ENCODE measurements at regions not wholly inside any gene's neighbourhood (a gene's known extent, or its start where the extent isn't known, plus 50 kb on each side); places are given as distances from the start of the nearest gene placed in this dataset.
A peak's percentile ranks its signal among the peaks of the same experiment; 100 is the strongest.

DNA sequence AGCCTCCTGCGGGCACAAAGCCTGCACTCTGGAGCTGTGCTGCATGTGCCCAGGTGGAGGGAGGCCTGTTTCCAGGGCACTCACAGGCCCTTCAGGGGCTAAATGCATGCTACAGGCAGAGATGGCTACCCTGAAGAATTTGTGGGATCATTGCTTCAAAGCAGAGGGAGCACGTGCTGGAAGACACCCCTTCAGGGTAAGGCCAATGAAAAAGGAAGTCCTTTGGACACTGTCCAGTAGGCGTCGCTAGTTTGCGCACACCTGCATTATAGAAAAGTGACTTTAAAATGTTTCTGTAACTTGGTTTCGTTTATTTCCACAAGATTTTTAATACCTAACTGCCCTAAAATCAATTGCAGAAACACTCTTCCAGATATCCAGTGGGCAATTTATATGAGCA, 325.3 kb downstream of the ZNF516 start:
- no peak for TF ChIP-seq EGR1 (IDR thresholded peaks at IDR 0.05)
- TF ChIP-seq TCF12 (IDR thresholded peaks at IDR 0.05; ENCODE audit: low read depth), result no peak
- TF ChIP-seq, protein P1, sequence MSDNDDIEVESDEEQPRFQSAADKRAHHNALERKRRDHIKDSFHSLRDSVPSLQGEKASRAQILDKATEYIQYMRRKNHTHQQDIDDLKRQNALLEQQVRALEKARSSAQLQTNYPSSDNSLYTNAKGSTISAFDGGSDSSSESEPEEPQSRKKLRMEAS (IDR thresholded peaks at IDR 0.05), result peak; percentile 53; the same call in 1 of the 2 replicates
- no peak for TF ChIP-seq NFIC (IDR thresholded peaks at IDR 0.05)
- no peak for TF ChIP-seq CREB1 (IDR thresholded peaks at IDR 0.05; ENCODE audit: low read depth)
- no peak for TF ChIP-seq CEBPB (IDR thresholded peaks at IDR 0.05)
- TF ChIP-seq YY1 (IDR thresholded peaks at IDR 0.05; ENCODE audit: low read depth), result no peak

DNA sequence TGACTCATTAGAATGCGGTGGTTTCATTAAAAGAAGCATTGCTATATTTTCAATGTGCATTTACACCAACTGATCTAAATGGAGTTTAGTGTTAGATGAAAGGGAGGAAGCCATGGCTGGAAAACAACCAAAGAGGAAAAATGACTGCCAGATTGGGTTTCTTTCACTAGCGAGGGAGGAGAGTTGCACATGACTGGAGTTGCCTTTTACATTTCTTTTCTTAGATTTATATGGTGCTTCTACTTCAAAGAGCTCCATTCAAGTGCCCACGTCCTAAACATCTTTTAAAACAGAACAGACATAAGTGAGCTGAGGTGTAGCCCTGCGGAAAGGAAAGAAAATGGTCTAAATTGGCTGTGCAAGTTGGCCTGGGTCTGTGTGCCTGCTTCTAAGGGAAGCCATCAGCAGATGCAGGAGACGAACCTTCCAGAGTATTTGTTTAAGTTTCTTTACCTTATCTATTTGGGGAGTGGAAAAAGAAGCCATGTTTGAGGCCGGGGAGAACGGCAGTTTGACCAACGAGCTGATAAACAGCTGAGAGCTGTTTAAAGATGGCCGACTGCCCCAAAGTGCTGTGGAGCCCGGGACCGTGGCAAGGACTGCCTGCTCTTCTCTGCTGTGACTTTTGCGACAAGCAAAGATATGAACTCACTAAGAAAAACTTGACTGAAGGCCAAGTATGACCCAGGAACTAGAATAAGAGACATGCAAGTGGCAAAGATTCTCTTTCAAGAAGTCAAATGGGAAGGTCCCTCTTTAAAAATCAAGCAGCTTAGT, 327.0 kb downstream of the ZNF516 start:
- no peak for TF ChIP-seq TEAD4 (IDR thresholded peaks at IDR 0.05)
- TF ChIP-seq CEBPB (IDR thresholded peaks at IDR 0.05), result no peak
- no peak for TF ChIP-seq FOXM1 (IDR thresholded peaks at IDR 0.05; ENCODE audit: borderline replicate concordance, low read depth)
- TF ChIP-seq, protein P2, sequence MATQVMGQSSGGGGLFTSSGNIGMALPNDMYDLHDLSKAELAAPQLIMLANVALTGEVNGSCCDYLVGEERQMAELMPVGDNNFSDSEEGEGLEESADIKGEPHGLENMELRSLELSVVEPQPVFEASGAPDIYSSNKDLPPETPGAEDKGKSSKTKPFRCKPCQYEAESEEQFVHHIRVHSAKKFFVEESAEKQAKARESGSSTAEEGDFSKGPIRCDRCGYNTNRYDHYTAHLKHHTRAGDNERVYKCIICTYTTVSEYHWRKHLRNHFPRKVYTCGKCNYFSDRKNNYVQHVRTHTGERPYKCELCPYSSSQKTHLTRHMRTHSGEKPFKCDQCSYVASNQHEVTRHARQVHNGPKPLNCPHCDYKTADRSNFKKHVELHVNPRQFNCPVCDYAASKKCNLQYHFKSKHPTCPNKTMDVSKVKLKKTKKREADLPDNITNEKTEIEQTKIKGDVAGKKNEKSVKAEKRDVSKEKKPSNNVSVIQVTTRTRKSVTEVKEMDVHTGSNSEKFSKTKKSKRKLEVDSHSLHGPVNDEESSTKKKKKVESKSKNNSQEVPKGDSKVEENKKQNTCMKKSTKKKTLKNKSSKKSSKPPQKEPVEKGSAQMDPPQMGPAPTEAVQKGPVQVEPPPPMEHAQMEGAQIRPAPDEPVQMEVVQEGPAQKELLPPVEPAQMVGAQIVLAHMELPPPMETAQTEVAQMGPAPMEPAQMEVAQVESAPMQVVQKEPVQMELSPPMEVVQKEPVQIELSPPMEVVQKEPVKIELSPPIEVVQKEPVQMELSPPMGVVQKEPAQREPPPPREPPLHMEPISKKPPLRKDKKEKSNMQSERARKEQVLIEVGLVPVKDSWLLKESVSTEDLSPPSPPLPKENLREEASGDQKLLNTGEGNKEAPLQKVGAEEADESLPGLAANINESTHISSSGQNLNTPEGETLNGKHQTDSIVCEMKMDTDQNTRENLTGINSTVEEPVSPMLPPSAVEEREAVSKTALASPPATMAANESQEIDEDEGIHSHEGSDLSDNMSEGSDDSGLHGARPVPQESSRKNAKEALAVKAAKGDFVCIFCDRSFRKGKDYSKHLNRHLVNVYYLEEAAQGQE (IDR thresholded peaks at IDR 0.05; ENCODE audit: low read depth), result no peak
- TF ChIP-seq CREB1 (IDR thresholded peaks at IDR 0.05; ENCODE audit: low read depth), result no peak
- TF ChIP-seq YY1 (IDR thresholded peaks at IDR 0.05; ENCODE audit: low read depth), result no peak
- TF ChIP-seq, protein P3, sequence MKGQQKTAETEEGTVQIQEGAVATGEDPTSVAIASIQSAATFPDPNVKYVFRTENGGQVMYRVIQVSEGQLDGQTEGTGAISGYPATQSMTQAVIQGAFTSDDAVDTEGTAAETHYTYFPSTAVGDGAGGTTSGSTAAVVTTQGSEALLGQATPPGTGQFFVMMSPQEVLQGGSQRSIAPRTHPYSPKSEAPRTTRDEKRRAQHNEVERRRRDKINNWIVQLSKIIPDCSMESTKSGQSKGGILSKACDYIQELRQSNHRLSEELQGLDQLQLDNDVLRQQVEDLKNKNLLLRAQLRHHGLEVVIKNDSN (IDR thresholded peaks at IDR 0.05), result no peak
- no peak for TF ChIP-seq TCF12 (IDR thresholded peaks at IDR 0.05; ENCODE audit: low read depth)
- no peak for TF ChIP-seq RAD21 (IDR thresholded peaks at IDR 0.05; ENCODE audit: low read depth)

DNA sequence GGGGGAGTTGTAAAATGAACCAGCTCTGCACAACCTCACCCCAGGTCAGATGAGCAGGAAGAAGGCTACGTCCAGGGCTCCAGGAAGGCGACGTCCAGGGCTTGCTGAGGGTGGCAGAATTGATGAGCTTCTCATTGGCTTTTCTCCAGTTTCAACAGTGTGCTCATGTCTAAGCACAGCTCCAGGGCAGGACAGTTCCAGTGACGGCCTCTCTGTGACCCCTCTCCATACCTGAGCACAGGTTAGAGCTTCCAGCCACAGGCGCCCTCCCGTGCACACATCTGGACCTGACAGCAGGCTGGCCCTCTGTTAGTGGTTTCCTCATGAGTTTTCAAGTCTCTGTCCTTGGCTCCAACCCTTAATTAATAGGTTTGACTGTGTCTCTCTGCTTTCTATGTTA, 327.6 kb downstream of the ZNF516 start:
- TF ChIP-seq CREB1 (IDR thresholded peaks at IDR 0.05; ENCODE audit: low read depth), result no peak
- TF ChIP-seq RAD21 (IDR thresholded peaks at IDR 0.05; ENCODE audit: low read depth), result no peak
- TF ChIP-seq NFIC (IDR thresholded peaks at IDR 0.05), result no peak
- TF ChIP-seq EP300 (IDR thresholded peaks at IDR 0.05; ENCODE audit: borderline replicate concordance), result no peak
- no peak for TF ChIP-seq CEBPB (IDR thresholded peaks at IDR 0.05)
- TF ChIP-seq EGR1 (IDR thresholded peaks at IDR 0.05), result no peak
- TF ChIP-seq TEAD4 (IDR thresholded peaks at IDR 0.05), result no peak
- TF ChIP-seq TCF12 (IDR thresholded peaks at IDR 0.05; ENCODE audit: low read depth), result no peak
- TF ChIP-seq, protein P2 (IDR thresholded peaks at IDR 0.05; ENCODE audit: low read depth), result no peak
- no peak for TF ChIP-seq TAF1 (IDR thresholded peaks at IDR 0.05; ENCODE audit: low read depth)
- TF ChIP-seq, protein P3 (IDR thresholded peaks at IDR 0.05), result no peak
- no peak for TF ChIP-seq ZBTB7A (IDR thresholded peaks at IDR 0.05; ENCODE audit: low read depth)
- no peak for TF ChIP-seq FOXM1 (IDR thresholded peaks at IDR 0.05; ENCODE audit: borderline replicate concordance, low read depth)
- TF ChIP-seq, protein P1 (IDR thresholded peaks at IDR 0.05), result no peak
- TF ChIP-seq YY1 (IDR thresholded peaks at IDR 0.05; ENCODE audit: low read depth), result no peak

DNA sequence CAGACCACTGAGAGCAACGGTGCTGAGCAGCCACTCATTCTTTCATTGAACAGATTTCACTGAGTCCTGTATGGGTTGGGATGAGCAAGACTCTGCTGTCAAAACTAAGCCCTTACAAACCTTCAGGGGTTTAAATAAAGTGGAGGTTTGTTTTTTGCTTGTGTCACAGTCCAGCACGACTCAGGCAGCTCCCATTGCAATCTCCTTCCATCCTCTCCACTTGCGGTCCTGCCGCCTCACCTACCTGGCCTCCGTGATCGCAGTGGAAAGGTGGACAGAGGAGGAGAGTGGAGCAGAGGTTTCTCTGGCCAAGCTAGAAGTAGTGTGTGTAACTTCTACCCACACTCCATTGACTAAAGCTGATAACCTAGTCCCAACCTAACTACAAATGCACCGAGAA, 332.2 kb downstream of the ZNF516 start:
- no peak for TF ChIP-seq FOXM1 (IDR thresholded peaks at IDR 0.05; ENCODE audit: borderline replicate concordance, low read depth)

DNA sequence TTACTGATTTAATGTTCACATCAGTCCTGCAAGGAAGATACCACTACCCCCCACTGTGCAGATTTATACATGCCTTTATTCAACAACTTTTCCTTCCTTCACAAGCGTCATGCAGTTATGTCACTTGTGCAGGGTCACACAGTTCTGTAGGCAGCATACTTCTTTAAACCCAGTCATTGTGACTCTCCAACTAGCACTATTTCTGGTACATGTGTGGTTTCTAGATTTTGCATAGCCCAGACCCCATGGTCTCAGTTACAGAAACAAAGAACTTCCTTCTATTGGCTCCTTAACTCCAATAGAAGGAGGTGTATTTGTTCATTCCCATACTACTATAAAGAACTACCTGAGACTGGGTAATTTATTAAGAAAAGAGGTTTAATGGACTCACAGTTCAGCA, 333.1 kb downstream of the ZNF516 start:
- TF ChIP-seq NFIC (IDR thresholded peaks at IDR 0.05) (no peak), FOXM1 (IDR thresholded peaks at IDR 0.05; ENCODE audit: borderline replicate concordance, low read depth) (no peak), YY1 (IDR thresholded peaks at IDR 0.05; ENCODE audit: low read depth) (no peak), RAD21 (IDR thresholded peaks at IDR 0.05; ENCODE audit: low read depth) (no peak), CREB1 (IDR thresholded peaks at IDR 0.05; ENCODE audit: low read depth) (no peak), EP300 (IDR thresholded peaks at IDR 0.05; ENCODE audit: borderline replicate concordance) (no peak), TEAD4 (IDR thresholded peaks at IDR 0.05) (no peak), TCF12 (IDR thresholded peaks at IDR 0.05; ENCODE audit: low read depth) (no peak), CEBPB (IDR thresholded peaks at IDR 0.05) (no peak), TAF1 (IDR thresholded peaks at IDR 0.05; ENCODE audit: low read depth) (no peak), EGR1 (IDR thresholded peaks at IDR 0.05) (no peak), ZBTB7A (IDR thresholded peaks at IDR 0.05; ENCODE audit: low read depth) (no peak)
- TF ChIP-seq, protein P3 (IDR thresholded peaks at IDR 0.05), result no peak
- TF ChIP-seq, protein P2 (IDR thresholded peaks at IDR 0.05; ENCODE audit: low read depth), result no peak
- TF ChIP-seq, protein P1 (IDR thresholded peaks at IDR 0.05), result no peak

All from Ishikawa (cell line).